H9 (cell line): ENCODE measurements at regions not wholly inside any gene's neighbourhood (a gene's known extent, or its start where the extent isn't known, plus 50 kb on each side); places are given as distances from the start of the nearest gene placed in this dataset.

Source experiments
- DNase-seq: peaks from one replicate; pipeline ENCODE4 v3.0.0-alpha.2; 2017
- H2AFZ ChIP-seq: one replicate; pipeline ENCODE4 v1.6.1; 2013; ENCODE audit warnings: mild to moderate bottlenecking, low read length, control low read depth, moderate library complexity
- H2AK5ac ChIP-seq: 2 replicates; pipeline ENCODE4 v1.6.1; 2013; ENCODE audit warnings: low read length, control low read depth, mixed read lengths; ENCODE audit not compliant: insufficient read length
- H2BK120ac ChIP-seq: one replicate; pipeline ENCODE4 v1.6.1; 2013; ENCODE audit warnings: low read depth, mild to moderate bottlenecking, low read length, control low read depth, inconsistent platforms; ENCODE audit not compliant: poor library complexity, severe bottlenecking
- H2BK12ac ChIP-seq: 2 replicates; pipeline ENCODE4 v1.6.1; 2013; ENCODE audit warnings: low read length, control low read depth, mixed read lengths, low read depth; ENCODE audit not compliant: insufficient read length
- H2BK15ac ChIP-seq: 2 replicates; pipeline ENCODE4 v1.6.1; 2013; ENCODE audit warnings: low read depth, low read length, control low read depth
- H2BK20ac ChIP-seq: one replicate; pipeline ENCODE4 v1.6.1; 2013; ENCODE audit warnings: low read depth, mild to moderate bottlenecking, low read length, control low read depth, inconsistent platforms; ENCODE audit not compliant: poor library complexity, severe bottlenecking
- H2BK5ac ChIP-seq: 2 replicates; pipeline ENCODE4 v1.6.1; 2013; ENCODE audit warnings: low read length, control low read depth, mixed read lengths; ENCODE audit not compliant: insufficient read length
- H3K14ac ChIP-seq: 2 replicates; pipeline ENCODE4 v1.6.1; 2013; ENCODE audit warnings: low read length, control low read depth; ENCODE audit not compliant: insufficient read depth
- H3K18ac ChIP-seq: 2 replicates; pipeline ENCODE4 v1.6.1; 2013; ENCODE audit warnings: low read depth, mild to moderate bottlenecking, mixed read lengths, low read length, control low read depth; ENCODE audit not compliant: insufficient read length
- H3K23ac ChIP-seq: 2 replicates; pipeline ENCODE4 v1.6.1; 2013; ENCODE audit warnings: low read length, control low read depth, mixed read lengths, low read depth; ENCODE audit not compliant: insufficient read length
- H3K23me2 ChIP-seq: 2 replicates; pipeline ENCODE4 v1.6.1; 2013; ENCODE audit warnings: low read depth, mild to moderate bottlenecking, mixed read lengths, low read length, control low read depth; ENCODE audit not compliant: insufficient read length, poor library complexity, severe bottlenecking
- H3K27ac ChIP-seq: 2 replicates; pipeline ENCODE4 v1.5.1; 2013; ENCODE audit warnings: low read length, control low read depth, mixed read lengths, low read depth; ENCODE audit not compliant: insufficient read length
- H3K27me3 ChIP-seq: 2 replicates; pipeline ENCODE4 v1.6.1; 2013; ENCODE audit warnings: low read length, control low read depth, inconsistent platforms; ENCODE audit not compliant: insufficient read depth
- H3K4ac ChIP-seq: 2 replicates; pipeline ENCODE4 v1.6.1; 2013; ENCODE audit warnings: low read depth, mild to moderate bottlenecking, control low read depth, inconsistent platforms, low read length, moderate library complexity
- H3K4me1 ChIP-seq: 2 replicates; pipeline ENCODE4 v1.6.1; 2013; ENCODE audit warnings: low read length, control low read depth, inconsistent platforms; ENCODE audit not compliant: insufficient read depth
- H3K4me2 ChIP-seq: 2 replicates; pipeline ENCODE4 v1.6.1; 2013; ENCODE audit warnings: low read length, control low read depth, mixed read lengths; ENCODE audit not compliant: insufficient read length, insufficient read depth
- H3K56ac ChIP-seq: 2 replicates; pipeline ENCODE4 v1.6.1; 2013; ENCODE audit warnings: low read depth, mild to moderate bottlenecking, mixed read lengths, low read length, control low read depth; ENCODE audit not compliant: insufficient read length
- H3K79me1 ChIP-seq: 2 replicates; pipeline ENCODE4 v1.6.1; 2013; ENCODE audit warnings: low read depth, mild to moderate bottlenecking, moderate library complexity, low read length, control low read depth, inconsistent platforms; ENCODE audit not compliant: insufficient read depth, poor library complexity, severe bottlenecking
- H3K79me2 ChIP-seq: 2 replicates; pipeline ENCODE4 v1.6.1; 2013; ENCODE audit warnings: low read length, control low read depth, inconsistent platforms; ENCODE audit not compliant: insufficient read depth
- H3K9ac ChIP-seq: 2 replicates; pipeline ENCODE4 v1.6.1; 2013; ENCODE audit warnings: low read length, control low read depth, mixed read lengths; ENCODE audit not compliant: insufficient read length; ENCODE audit errors: extremely low read depth
- H3K9me3 ChIP-seq: one replicate; pipeline ENCODE4 v1.6.1; 2013; ENCODE audit warnings: low read depth, low read length, inconsistent platforms; ENCODE audit not compliant: control insufficient read depth
- H3T11ph ChIP-seq: one replicate; pipeline ENCODE4 v1.6.1; 2013; ENCODE audit warnings: mild to moderate bottlenecking, low read length, control low read depth, inconsistent platforms
- H4K20me1 ChIP-seq: one replicate; pipeline ENCODE4 v1.6.1; 2013; ENCODE audit not compliant: control insufficient read depth, insufficient read length, insufficient read depth
- H4K5ac ChIP-seq: 2 replicates; pipeline ENCODE4 v1.6.1; 2013; ENCODE audit warnings: low read depth, mild to moderate bottlenecking, mixed read lengths, low read length, control low read depth; ENCODE audit not compliant: insufficient read length
- H4K8ac ChIP-seq: replicated peaks from 2 replicates; pipeline ENCODE4 v1.6.1; 2013; ENCODE audit warnings: low read length, control low read depth, mixed read lengths, low read depth; ENCODE audit not compliant: insufficient read length
- H4K91ac ChIP-seq: 2 replicates; pipeline ENCODE4 v1.6.1; 2013; ENCODE audit warnings: low read depth, mild to moderate bottlenecking, moderate library complexity, mixed read lengths, low read length, control low read depth; ENCODE audit not compliant: insufficient read length
- H3K27ac Mint-ChIP-seq, 3 experiments: 2 replicates in 2 of 3; 3 replicates in 1 of 3; pipeline ENCODE4 v1.8.0; 2020 to 2021; ENCODE audit warnings: mixed read lengths in 3 of 3, mild to moderate bottlenecking in 1 of 3, moderate library complexity in 1 of 3
- H3K27me3 Mint-ChIP-seq: 2 replicates; pipeline ENCODE4 v1.8.0; 2021; ENCODE audit warnings: low read depth, mild to moderate bottlenecking, moderate library complexity, mixed read lengths
- H3K36me3 Mint-ChIP-seq, 3 experiments: 2 replicates in 2 of 3; 3 replicates in 1 of 3; pipeline ENCODE4 v1.8.0; 2020 to 2021; ENCODE audit warnings: low read depth in 3 of 3, mixed read lengths in 3 of 3; ENCODE audit not compliant: insufficient read depth in 1 of 3
- H3K4me1 Mint-ChIP-seq, 2 experiments: 2 replicates each; pipeline ENCODE4 v1.8.0; 2020; ENCODE audit warnings: mixed read lengths in 2 of 2
- H3K4me3 Mint-ChIP-seq, 2 experiments: 2 replicates in 1 of 2; 3 replicates in 1 of 2; pipeline ENCODE4 v1.8.0; 2020 to 2021; ENCODE audit warnings: mild to moderate bottlenecking in 2 of 2, mixed read lengths in 2 of 2, moderate library complexity in 1 of 2
- H3K9me3 Mint-ChIP-seq, 2 experiments: 2 replicates in 1 of 2; 3 replicates in 1 of 2; pipeline ENCODE4 v1.8.0; 2020; ENCODE audit warnings: mild to moderate bottlenecking in 2 of 2, mixed read lengths in 2 of 2, moderate library complexity in 1 of 2
- TF ChIP-seq, protein P1 (sequence below): fragments of 200-600 bp; sonication (generic); conservative IDR thresholded peaks from 3 replicates; pipeline ENCODE4 v1.8.0; 2021; ENCODE audit warnings: antibody characterized with exemption, mild to moderate bottlenecking

DNA sequence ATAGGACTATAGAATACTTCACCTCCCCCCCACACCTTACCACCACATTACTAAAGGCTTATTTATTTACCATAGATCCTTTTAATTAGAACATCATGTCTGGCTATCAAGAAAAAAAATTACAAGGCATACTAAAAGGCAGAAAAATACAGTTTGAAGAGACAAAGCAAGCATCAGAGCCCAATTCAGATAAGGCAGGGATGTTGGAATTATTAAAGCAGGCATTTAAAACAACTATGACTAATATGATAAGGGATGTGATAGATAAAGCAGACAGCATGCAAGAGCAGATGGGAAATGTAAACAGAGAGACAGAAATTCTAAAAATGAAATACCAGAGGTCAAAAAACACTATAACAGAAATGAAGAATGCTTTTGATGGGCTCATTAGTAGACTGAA, 55.4 kb upstream of the SMIM21 start:
- Histone ChIP-seq H4K20me1 (no peaks in the 10 kb centered on the region), H2BK12ac (no peak overlapping the region), H2BK5ac (no peak overlapping the region), H4K5ac (no peak overlapping the region), H3K23ac (no peak overlapping the region), H3K79me2 (no peaks in the 10 kb centered on the region), H3K4me2 (no peak overlapping the region), H4K8ac (no peak overlapping the region), H3T11ph (no peak overlapping the region), H3K4me1 (no peaks in the 10 kb centered on the region), H2BK120ac (no peak overlapping the region), H3K79me1 (no peaks in the 10 kb centered on the region), H4K91ac (no peak overlapping the region), H3K9ac (no peak overlapping the region), H3K9me3 (peaks cover 7% of the 10 kb centered on the region), H2BK20ac (no peak overlapping the region), H3K18ac (no peak overlapping the region), H3K4ac (no peak overlapping the region), H2AFZ (no peak overlapping the region), H3K27me3 (no peaks in the 10 kb centered on the region), H2BK15ac (no peak overlapping the region), H3K14ac (no peak overlapping the region), H3K27ac (no peak overlapping the region), H2AK5ac (no peak overlapping the region), H3K56ac (no peak overlapping the region), H3K23me2 (no peaks in the 10 kb centered on the region)
- no peaks in the 10 kb centered on the region; a peak in 1 of 4 replicates for H3K4me1 Mint-ChIP-seq
- 0 out of 2 replicates have a peak, but pooled peaks cover 2% of the 10 kb centered on the region for H3K27me3 Mint-ChIP-seq
- H3K27ac Mint-ChIP-seq, result no peak overlapping the region
- no peak overlapping the region for H3K4me3 Mint-ChIP-seq
- TF ChIP-seq, protein P1, sequence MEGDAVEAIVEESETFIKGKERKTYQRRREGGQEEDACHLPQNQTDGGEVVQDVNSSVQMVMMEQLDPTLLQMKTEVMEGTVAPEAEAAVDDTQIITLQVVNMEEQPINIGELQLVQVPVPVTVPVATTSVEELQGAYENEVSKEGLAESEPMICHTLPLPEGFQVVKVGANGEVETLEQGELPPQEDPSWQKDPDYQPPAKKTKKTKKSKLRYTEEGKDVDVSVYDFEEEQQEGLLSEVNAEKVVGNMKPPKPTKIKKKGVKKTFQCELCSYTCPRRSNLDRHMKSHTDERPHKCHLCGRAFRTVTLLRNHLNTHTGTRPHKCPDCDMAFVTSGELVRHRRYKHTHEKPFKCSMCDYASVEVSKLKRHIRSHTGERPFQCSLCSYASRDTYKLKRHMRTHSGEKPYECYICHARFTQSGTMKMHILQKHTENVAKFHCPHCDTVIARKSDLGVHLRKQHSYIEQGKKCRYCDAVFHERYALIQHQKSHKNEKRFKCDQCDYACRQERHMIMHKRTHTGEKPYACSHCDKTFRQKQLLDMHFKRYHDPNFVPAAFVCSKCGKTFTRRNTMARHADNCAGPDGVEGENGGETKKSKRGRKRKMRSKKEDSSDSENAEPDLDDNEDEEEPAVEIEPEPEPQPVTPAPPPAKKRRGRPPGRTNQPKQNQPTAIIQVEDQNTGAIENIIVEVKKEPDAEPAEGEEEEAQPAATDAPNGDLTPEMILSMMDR, result no peak
- DNase-seq, result no peak
- H3K36me3 Mint-ChIP-seq, result peaks cover 5 to 26% (median 21%) of the 10 kb centered on the region in 3 experiments
- peaks cover 32 to 34% of the 10 kb centered on the region in 2 experiments for H3K9me3 Mint-ChIP-seq
